ENCODE measurements at regions not wholly inside any gene's neighbourhood (a gene's known extent, or its start where the extent isn't known, plus 50 kb on each side); places are given as distances from the start of the nearest gene placed in this dataset.
"Not testable (repeated sequence)": the region's sequence is repeated elsewhere in the genome, so short reads cannot be mapped to it uniquely, and the experiment has no call there.

DNA sequence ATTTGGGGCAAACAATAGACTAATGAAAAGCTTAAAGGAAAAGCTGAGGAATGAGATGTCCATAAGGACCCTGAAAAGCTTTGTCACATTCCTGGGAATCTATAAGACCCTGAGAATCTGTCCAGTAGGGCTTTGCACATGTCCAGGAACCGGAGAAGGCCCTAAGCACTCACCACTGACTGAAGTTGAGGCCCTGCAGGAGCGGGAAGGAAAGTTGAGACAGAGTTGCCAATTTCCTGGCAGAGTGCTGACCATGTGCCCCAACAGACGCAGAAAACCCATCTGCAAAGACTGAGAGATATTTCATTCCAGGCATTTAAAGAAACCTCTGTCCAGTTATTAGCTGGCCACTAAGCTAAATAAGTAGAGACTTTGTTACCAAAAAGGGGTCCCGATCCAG lies 890.5 kb downstream of the UQCRFS1 start:
- Histone ChIP-seq H3K27me3 (peaks cover 5% of the 10 kb centered on the region; the same call in 1 of the 2 replicates), H3K9me3 (replicated peaks) (no peaks in the 10 kb centered on the region), H3K27ac (no peak overlapping the region), H3K36me3 (no peaks in the 10 kb centered on the region), H3K4me3 (no peak overlapping the region), H3K4me1 (no peaks in the 10 kb centered on the region)
- no peak for DNase-seq

DNA sequence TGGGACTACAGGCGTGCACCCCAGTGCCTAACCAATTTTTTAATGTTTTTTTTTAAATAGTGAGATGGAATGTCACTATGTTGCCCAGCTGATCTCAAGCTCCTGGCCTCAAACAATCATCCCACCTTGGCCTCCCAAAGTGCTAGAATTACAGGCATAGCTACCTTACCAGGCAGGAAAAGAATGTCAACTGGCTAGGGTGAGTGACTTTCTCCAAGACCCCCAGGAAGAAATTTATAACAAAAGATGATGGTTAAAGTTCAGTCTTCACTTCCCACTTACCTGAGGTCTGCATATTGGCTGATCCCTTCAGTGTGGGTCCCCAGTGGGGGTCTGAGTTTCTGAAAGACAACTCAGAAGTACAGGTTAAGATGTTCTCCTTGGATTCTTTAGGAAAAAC lies 893.0 kb downstream of the UQCRFS1 start:
- H3K27me3 ChIP-seq = peaks cover 5% of the 10 kb centered on the region; the same call in 1 of the 2 replicates
- no peaks in the 10 kb centered on the region for H3K4me1 ChIP-seq
- no peak overlapping the region for H3K27ac ChIP-seq
- H3K36me3 ChIP-seq = no peaks in the 10 kb centered on the region
- H3K4me3 ChIP-seq = no peak overlapping the region
- DNase-seq = no peak
- no peaks in the 10 kb centered on the region for H3K9me3 ChIP-seq (replicated peaks)

DNA sequence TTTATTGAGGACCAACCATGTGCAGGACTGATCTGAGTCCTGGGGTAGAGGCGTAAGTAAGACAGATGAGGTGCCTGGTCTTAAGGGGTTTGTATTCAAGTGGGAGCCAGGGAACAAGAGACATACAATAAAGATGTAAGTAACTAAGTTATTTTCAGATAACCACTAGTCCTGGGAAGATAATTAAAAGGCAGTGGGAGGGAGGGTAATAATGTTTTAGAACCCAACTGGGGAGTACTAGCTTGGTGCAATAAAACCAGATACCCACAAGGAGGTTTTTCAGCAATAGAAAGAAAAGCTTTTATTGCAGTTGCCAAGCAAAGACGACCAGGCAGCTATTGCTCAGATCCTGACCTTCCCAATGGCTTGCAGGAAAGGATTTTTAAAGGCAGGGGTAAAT lies 893.7 kb downstream of the UQCRFS1 start:
- Histone ChIP-seq H3K27ac (no peak overlapping the region), H3K4me3 (no peak overlapping the region), H3K36me3 (no peaks in the 10 kb centered on the region), H3K9me3 (replicated peaks) (no peaks in the 10 kb centered on the region), H3K4me1 (no peaks in the 10 kb centered on the region), H3K27me3 (peaks cover 5% of the 10 kb centered on the region; the same call in 1 of the 2 replicates)
- DNase-seq = no peak

DNA sequence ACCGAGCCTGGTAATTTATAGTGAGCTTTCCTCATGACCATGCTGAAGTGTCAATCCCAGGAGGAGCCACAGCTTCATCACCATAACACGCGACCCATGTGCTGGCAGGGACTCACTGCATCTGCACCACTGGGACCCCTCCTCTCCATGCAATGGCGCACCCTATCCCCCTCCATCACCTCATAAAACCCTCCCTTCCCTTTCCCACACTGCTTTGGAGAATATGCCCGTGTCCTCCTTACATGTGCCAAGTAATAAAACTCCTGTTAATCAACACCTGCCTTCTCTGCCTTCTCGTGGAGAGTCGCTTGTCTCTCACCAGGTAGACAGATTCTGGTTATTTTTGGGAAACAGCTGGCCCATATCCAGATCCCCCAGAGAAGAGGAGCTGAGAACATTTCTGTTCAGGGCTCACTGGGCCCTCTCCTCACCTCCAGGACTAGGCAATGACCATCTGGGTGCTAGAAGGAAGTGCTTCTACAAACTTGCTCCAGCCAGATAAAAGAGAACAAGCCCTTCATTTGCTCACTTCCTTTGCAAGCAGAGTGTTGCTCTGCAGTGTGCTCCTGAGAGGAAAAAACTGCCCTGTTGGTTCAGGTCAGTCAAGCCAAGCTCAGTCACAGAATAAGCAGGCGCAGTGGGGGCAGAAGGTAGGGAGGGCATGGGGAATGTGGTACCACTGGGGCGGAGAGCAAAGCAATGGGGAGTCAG lies 894.3 kb downstream of the UQCRFS1 start:
- H3K4me3 ChIP-seq = no peak overlapping the region
- H3K27me3 ChIP-seq = peaks cover 5% of the 10 kb centered on the region; the same call in 1 of the 2 replicates
- no peak for DNase-seq

DNA sequence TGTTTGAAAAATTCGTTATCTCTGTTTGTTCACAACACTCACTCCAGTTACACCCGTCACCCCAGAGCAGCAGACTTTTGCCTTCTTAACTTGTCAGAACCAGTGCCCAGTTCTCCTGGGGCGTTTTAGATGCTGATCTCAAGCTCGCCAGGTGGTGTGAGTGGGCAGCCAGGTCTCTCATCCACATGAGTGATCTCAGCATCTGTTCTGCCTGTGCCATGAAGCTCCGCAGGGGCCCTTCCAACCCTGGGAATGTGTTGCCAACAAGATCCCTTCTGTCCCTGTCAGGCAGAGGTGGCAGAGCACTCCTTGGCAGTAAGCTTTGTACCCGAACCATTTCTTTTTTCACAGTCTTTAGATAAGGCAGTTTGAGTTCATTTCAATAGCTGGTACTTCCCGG lies 896.5 kb downstream of the UQCRFS1 start:
- no peak for DNase-seq
- Histone ChIP-seq H3K36me3 (no peaks in the 10 kb centered on the region), H3K27ac (no peak overlapping the region), H3K27me3 (no peaks in the 10 kb centered on the region), H3K4me3 (no peak overlapping the region), H3K4me1 (no peaks in the 10 kb centered on the region), H3K9me3 (replicated peaks) (no peaks in the 10 kb centered on the region)

More for the DNA sequence above, 894.3 kb downstream of the UQCRFS1 start:
- no peaks in the 10 kb centered on the region for H3K4me1 ChIP-seq
- H3K36me3 ChIP-seq = no peaks in the 10 kb centered on the region
- no peak overlapping the region for H3K27ac ChIP-seq
- H3K9me3 ChIP-seq (replicated peaks) = no peaks in the 10 kb centered on the region

DNA sequence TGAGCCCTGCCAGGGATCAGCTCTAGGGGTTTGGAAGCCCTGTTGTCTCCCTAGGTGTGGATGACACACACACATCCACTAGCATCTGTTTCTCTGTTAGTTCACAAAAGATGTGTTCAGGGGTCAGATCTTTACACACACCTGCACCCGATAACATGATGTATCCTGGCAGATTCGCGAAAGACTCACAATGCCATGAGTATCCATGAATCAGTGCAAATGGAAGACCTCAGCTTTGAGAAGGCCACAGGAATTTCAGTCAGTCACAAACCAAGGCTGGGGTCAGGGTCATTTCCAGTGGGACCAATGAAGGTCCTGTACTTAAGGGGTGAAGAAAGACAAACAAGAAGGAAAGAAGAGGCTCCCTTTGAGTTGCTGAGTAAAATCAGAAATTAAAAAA lies 898.2 kb downstream of the UQCRFS1 start:
- Histone ChIP-seq H3K9me3 (replicated peaks) (no peaks in the 10 kb centered on the region), H3K27me3 (no peaks in the 10 kb centered on the region), H3K36me3 (no peaks in the 10 kb centered on the region), H3K4me1 (no peaks in the 10 kb centered on the region), H3K4me3 (no peak overlapping the region), H3K27ac (no peak overlapping the region)
- DNase-seq = no peak

DNA sequence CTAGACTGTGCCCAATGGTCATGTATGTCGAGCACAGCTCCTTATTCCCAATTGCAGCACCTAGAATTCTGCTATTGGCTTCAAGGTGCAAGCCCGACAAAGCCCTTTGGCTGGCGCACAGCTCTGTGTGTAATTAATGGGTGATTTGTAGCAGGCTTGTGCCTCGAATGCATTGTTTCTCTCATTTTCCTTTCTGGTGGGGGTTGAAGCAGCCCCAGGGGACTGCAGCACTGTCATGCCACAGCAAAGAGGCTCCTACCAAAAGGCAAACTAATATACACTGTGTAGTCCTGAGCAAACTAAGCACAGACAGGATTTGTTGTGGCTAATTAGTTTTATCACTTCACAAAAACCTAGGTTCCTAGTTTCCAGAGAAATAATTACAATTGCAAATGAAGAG lies 898.7 kb downstream of the UQCRFS1 start:
- no peak overlapping the region for H3K4me3 ChIP-seq
- DNase-seq = no peak
- H3K36me3 ChIP-seq = no peaks in the 10 kb centered on the region
- H3K4me1 ChIP-seq = no peaks in the 10 kb centered on the region
- H3K27me3 ChIP-seq = no peaks in the 10 kb centered on the region
- H3K27ac ChIP-seq = no peak overlapping the region
- H3K9me3 ChIP-seq (replicated peaks) = no peaks in the 10 kb centered on the region

DNA sequence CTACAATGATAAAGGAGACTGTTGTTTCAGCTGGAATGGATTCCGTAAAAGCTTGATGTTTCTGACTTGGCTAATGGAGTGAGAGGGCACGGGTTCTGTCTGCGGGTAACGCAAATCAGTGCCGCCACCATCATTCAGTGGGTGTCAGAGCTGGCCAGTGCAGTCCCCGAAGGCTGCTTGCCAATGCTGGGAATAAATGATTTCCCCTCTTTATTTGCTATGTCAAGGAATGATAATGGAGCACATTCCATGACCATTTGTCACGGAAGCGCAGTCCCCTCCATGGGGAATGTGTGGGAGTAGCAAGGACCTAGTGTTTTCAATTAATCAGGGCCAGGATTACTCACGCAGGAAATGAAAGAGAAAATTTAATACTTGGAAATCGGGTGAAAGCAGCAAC lies 899.3 kb downstream of the UQCRFS1 start:
- no peaks in the 10 kb centered on the region for H3K9me3 ChIP-seq (replicated peaks)
- no peaks in the 10 kb centered on the region for H3K4me1 ChIP-seq
- DNase-seq = no peak
- H3K27me3 ChIP-seq = no peaks in the 10 kb centered on the region
- H3K36me3 ChIP-seq = no peaks in the 10 kb centered on the region
- H3K4me3 ChIP-seq = no peak overlapping the region
- H3K27ac ChIP-seq = no peak overlapping the region

DNA sequence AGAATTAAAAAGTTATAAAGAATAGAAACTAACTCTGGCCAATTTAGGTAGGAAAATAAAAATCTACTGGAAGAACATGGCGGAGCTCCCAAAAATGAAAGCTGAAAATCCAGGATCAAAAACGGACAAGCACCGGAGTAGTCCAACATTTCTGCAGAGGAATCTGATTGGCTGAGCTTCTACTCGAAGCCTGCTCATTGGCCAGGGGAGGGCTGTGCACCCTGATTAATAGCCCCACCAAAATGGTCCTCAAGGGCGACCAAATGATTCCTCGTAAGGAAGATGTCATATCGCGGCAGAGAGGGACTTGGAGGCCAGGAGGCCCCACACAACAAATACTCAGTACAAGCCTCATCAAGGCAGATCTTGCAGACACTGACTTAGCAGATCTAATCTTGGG lies 900.7 kb downstream of the UQCRFS1 start:
- no peak overlapping the region for H3K27ac ChIP-seq
- H3K4me1 ChIP-seq = no peaks in the 10 kb centered on the region

DNA sequence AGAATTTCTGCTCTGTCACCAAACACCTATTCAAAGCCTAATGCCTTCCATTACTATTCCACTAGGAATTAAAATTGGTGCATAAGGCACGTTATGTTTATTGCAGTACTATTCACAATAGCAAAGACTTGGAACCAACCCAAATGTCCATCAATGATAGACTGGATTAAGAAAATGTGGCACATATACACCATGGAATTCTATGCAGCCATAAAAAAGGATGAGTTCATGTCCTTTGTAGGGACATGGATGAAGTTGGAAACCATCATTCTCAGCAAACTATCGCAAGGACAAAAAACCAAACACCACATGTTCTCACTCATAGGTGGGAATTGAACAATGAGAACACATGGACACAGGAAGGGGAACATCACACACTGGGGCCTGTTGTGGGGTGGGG lies 902.1 kb downstream of the UQCRFS1 start:
- H3K4me1 ChIP-seq; H3K27ac ChIP-seq; H3K27me3 ChIP-seq; H3K4me3 ChIP-seq; H3K36me3 ChIP-seq; H3K9me3 ChIP-seq (replicated peaks); DNase-seq: not testable (repeated sequence)

More for the DNA sequence above, 900.7 kb downstream of the UQCRFS1 start:
- Histone ChIP-seq H3K4me3 (no peak overlapping the region), H3K9me3 (replicated peaks) (no peaks in the 10 kb centered on the region), H3K36me3 (no peaks in the 10 kb centered on the region), H3K27me3 (no peaks in the 10 kb centered on the region)
- no peak for DNase-seq

DNA sequence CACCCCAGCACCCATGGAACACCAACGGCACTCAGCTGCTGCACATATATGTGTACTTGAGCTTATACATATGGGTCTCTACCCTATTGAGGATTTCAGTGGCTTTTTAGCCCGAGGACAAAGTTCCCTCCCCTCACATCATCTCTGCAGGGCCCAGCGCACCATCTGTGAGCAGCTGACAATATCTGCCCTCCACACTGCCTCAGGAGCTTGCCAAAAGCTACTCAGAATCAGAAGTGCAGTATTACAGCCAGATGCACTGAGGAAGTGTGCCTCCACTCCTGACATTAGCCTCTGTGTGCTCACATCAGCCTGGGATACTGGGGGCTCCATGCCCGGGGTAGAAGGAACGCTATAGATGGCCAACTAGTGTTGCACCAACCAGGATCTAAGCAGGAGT lies 903.9 kb downstream of the UQCRFS1 start:
- H3K27ac ChIP-seq = no peak overlapping the region
- no peak for DNase-seq
- no peaks in the 10 kb centered on the region for H3K36me3 ChIP-seq
- no peaks in the 10 kb centered on the region for H3K9me3 ChIP-seq (replicated peaks)
- H3K4me3 ChIP-seq = no peak overlapping the region
- no peaks in the 10 kb centered on the region for H3K4me1 ChIP-seq
- no peaks in the 10 kb centered on the region for H3K27me3 ChIP-seq

DNA sequence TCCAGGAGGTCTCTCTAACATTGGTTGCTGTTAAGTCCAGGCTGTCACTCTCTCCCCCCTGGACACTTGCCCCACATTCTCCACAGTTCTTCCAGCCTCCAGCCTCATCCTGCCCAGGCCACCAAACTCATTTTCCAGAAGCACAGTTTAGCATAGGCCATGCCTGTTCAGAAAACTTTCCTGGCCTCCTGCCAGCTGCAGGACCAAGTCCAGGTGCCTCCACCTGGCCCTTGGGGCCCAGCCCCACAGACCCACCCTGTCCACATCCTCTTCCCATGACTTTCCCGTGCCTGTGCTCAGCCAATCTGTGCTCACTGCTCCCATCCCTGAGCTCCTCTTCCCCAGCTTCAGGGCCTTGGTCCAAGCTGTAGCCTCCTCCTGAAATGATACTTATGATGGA lies 905.0 kb downstream of the UQCRFS1 start:
- Histone ChIP-seq H3K4me1 (no peaks in the 10 kb centered on the region), H3K27me3 (no peaks in the 10 kb centered on the region), H3K4me3 (no peak overlapping the region), H3K36me3 (no peaks in the 10 kb centered on the region), H3K9me3 (replicated peaks) (no peaks in the 10 kb centered on the region), H3K27ac (no peak overlapping the region)
- no peak for DNase-seq

DNA sequence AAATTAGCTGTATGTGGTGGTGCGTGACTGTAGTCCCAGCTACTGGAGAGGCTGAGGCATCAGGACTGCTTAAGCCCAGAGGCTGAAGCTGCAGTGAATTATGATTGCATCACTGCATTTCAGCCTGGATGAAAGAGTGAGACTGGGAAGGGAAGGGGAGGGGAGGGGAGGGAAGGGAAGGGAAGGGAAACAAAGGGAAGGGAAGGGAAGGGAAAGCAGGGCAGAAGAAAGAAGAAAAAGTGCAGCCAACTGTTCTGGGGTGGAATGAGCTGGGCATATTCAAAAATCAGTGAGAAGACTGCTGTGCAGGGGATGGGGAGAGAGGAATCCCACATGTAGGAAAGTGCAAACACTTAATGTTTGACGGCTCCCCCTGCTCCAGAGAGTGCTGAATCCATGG lies 905.5 kb downstream of the UQCRFS1 start:
- Histone ChIP-seq H3K36me3 (no peaks in the 10 kb centered on the region), H3K4me3 (no peak overlapping the region), H3K4me1 (no peaks in the 10 kb centered on the region), H3K27ac (no peak overlapping the region), H3K9me3 (replicated peaks) (no peaks in the 10 kb centered on the region), H3K27me3 (no peaks in the 10 kb centered on the region)
- no peak for DNase-seq

DNA sequence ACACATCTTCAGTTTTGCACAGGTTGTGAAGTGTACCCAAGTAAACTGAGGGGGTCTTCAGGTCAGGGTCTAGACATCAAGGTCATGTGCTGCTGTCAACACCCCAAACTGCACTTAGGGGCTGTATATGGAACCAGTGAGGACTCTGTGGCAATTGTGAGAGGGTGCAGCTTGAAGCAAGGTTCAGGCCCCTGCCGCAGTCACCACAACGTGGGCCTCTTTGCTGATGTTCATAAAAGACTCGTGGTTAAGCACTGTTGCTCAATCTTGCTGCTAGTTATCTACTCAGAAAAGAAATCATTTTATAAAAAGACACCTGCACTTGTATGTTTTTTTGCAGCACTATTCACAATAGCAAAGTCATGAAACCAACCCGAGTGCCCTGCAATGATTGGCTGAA lies 907.4 kb downstream of the UQCRFS1 start:
- H3K27ac ChIP-seq = no peak overlapping the region
- no peak overlapping the region for H3K4me3 ChIP-seq
- no peaks in the 10 kb centered on the region for H3K36me3 ChIP-seq
- DNase-seq = no peak
- no peaks in the 10 kb centered on the region for H3K27me3 ChIP-seq
- no peaks in the 10 kb centered on the region for H3K9me3 ChIP-seq (replicated peaks)
- no peaks in the 10 kb centered on the region for H3K4me1 ChIP-seq

DNA sequence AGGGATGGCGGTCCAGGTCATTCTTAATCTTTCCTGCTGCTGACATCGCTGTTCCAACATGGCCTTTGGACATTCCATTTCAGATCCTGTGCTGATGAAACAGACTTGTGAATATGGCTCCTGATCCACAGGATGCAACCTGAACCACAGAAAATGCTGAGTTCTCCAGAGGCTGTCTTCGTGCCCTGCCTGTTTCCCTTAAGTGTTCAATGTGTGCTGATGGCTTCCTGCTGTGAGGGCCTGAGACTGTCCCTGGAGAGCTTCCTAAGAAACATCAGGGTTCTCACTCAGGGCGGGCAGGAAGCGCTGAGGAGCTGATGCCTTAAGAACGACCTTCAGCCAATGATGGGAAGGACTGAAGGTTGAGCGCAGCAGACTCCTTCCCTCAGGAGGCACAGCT lies 909.4 kb downstream of the UQCRFS1 start:
- H3K27me3 ChIP-seq = no peaks in the 10 kb centered on the region
- H3K27ac ChIP-seq = no peak overlapping the region
- H3K4me3 ChIP-seq = no peak overlapping the region
- H3K9me3 ChIP-seq (replicated peaks) = no peaks in the 10 kb centered on the region
- H3K36me3 ChIP-seq = no peaks in the 10 kb centered on the region
- H3K4me1 ChIP-seq = no peaks in the 10 kb centered on the region
- DNase-seq = no peak

DNA sequence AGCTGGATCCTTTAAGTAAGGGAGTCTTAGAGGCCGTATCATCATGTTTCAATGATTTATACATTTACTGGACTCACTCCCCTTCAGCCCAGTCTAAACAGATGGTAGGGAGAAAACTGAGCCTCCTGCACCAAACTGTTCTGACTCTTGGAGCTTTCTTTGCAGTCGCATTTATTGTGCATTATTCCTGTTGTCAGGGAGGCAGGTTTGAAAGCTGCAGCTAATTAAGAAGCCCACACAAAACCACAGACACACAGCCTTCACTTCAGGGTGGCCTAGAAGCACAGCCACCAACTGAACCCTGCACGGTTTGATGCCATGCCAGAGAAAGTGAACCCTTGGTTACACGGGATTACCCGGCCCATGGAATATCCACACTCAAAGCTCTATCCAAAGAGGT lies 911.0 kb downstream of the UQCRFS1 start:
- Histone ChIP-seq H3K9me3 (replicated peaks) (no peaks in the 10 kb centered on the region), H3K27ac (no peak overlapping the region), H3K27me3 (no peaks in the 10 kb centered on the region), H3K4me3 (no peak overlapping the region), H3K4me1 (no peaks in the 10 kb centered on the region), H3K36me3 (no peaks in the 10 kb centered on the region)
- no peak for DNase-seq
